K562 (cell line): ENCODE measurements at regions not wholly inside any gene's neighbourhood (a gene's known extent, or its start where the extent isn't known, plus 50 kb on each side); places are given as distances from the start of the nearest gene placed in this dataset.

Experiments
- ATAC-seq: fragments of 200-7000 bp; cut with Tn5 transposase; 3 replicates; pipeline ENCODE4 v1.9.1; 2020; ENCODE audit warnings: moderate library complexity
- BruUV-seq: library from RNA; stranded (reverse); fragments of 400-500 nt; replicated peaks from 2 replicates; lab custom pipeline; 2021; lab: Mats Ljungman, UMichigan
- CTCF ChIA-PET: fragments of 300-600 bp; formaldehyde crosslinking; extraction: SDS; loops from one replicate; lab custom pipeline; 2021; ENCODE audit warnings: low intra/inter-chr PET ratio; lab: Yijun Ruan, JAX
- POLR2A ChIA-PET: fragments of 300-600, 350-650 bp; sonication (Branson Sonifier 250); formaldehyde crosslinking; extraction: SDS; loops from one replicate; lab custom pipeline; 2021; ENCODE audit warnings: antibody characterized with exemption, inconsistent platforms; lab: Yijun Ruan, JAX
- DNase-seq, 4 experiments: peaks; one replicate each; pipeline versions ENCODE4 v3.0.0 to v3.0.0-alpha.2; 2011 to 2018; ENCODE audit warnings: low spot score in 3 of 4, mixed read lengths in 3 of 4; ENCODE audit errors: extremely low read depth in 1 of 4
- FAIRE-seq: peaks from 2 replicates; lab custom pipeline; 2011; peaks lifted over from hg19 to GRCh38; lab: Jason Lieb, UNC
- H2AFZ ChIP-seq: 2 replicates; pipeline ENCODE4 v1.6.0; 2011; ENCODE audit warnings: low read depth, low read length, control low read depth, inconsistent platforms
- H3K27ac ChIP-seq: fragments of 200-600 bp; 3 replicates; pipeline ENCODE4 v1.8.0; 2011; ENCODE audit warnings: low read depth, mild to moderate bottlenecking, control low read depth, inconsistent platforms, low read length, moderate library complexity, mixed read lengths; ENCODE audit errors: extremely low read depth
- H3K27me3 ChIP-seq, 2 experiments: fragments of 300-600 bp in 1 of 2; 2 replicates in 1 of 2; 3 replicates in 1 of 2; pipeline versions ENCODE4 v1.6.0 to v1.8.0; 2011; ENCODE audit warnings: inconsistent platforms in 2 of 2, low read length in 2 of 2, mild to moderate bottlenecking in 1 of 2, mixed read lengths in 1 of 2, moderate library complexity in 1 of 2; ENCODE audit not compliant: control insufficient read depth in 2 of 2, insufficient read depth in 2 of 2
- H3K36me3 ChIP-seq: fragments of 300-600 bp; 3 replicates; pipeline ENCODE4 v1.8.0; 2011; ENCODE audit warnings: mild to moderate bottlenecking, low read length, inconsistent platforms; ENCODE audit not compliant: control insufficient read depth, insufficient read depth
- H3K4me1 ChIP-seq, 2 experiments: fragments of 200-600 bp in 1 of 2; replicated peaks in 1 of 2; 2 replicates in 1 of 2; 3 replicates in 1 of 2; pipeline versions ENCODE4 v1.5.1 to v1.8.0; 2011; ENCODE audit warnings: inconsistent platforms in 2 of 2, low read length in 2 of 2, mild to moderate bottlenecking in 1 of 2, mixed read lengths in 1 of 2, moderate library complexity in 1 of 2; ENCODE audit not compliant: control insufficient read depth in 2 of 2, insufficient read depth in 2 of 2
- H3K4me2 ChIP-seq: 2 replicates; pipeline ENCODE4 v1.6.1; 2011; ENCODE audit warnings: low read length, control low read depth, inconsistent platforms, mixed read lengths; ENCODE audit not compliant: insufficient read depth
- H3K4me3 ChIP-seq: fragments of 200-600 bp; sonication (generic), shearing (Covaris generic); 2 replicates; pipeline ENCODE4 v1.5.1; 2016; ENCODE audit warnings: control low read depth, inconsistent platforms
- H3K79me2 ChIP-seq: fragments of 200-600 bp; 3 replicates; pipeline ENCODE4 v1.8.0; 2011; ENCODE audit warnings: low read length, inconsistent platforms; ENCODE audit not compliant: control insufficient read depth, insufficient read depth
- H3K9ac ChIP-seq, 2 experiments: 2 replicates each; pipeline versions ENCODE4 v1.6.0 to v1.6.1; 2011; ENCODE audit warnings: low read depth in 2 of 2, low read length in 2 of 2, control low read depth in 1 of 2, inconsistent platforms in 1 of 2, mild to moderate bottlenecking in 1 of 2, mixed read lengths in 1 of 2; ENCODE audit not compliant: insufficient read depth in 1 of 2
- H3K9me1 ChIP-seq: one replicate; pipeline ENCODE4 v1.6.0; 2011; ENCODE audit warnings: inconsistent platforms, mild to moderate bottlenecking, low read length, moderate library complexity; ENCODE audit not compliant: control insufficient read depth, insufficient read depth
- H3K9me3 ChIP-seq: replicated peaks from 2 replicates; pipeline ENCODE4 v1.5.1; 2011; ENCODE audit warnings: low read depth, low read length, inconsistent platforms; ENCODE audit not compliant: control insufficient read depth, insufficient read depth
- H4K20me1 ChIP-seq: replicated peaks from 2 replicates; pipeline ENCODE4 v1.6.1; 2011; ENCODE audit warnings: low read length, inconsistent platforms, mixed read lengths; ENCODE audit not compliant: control insufficient read depth, insufficient read depth
- CBFB ChIP-seq: sonication (generic); formaldehyde crosslinking; IDR thresholded peaks from 2 replicates; pipeline ENCODE4 v1.4.0; 2020; ENCODE audit warnings: mild to moderate bottlenecking, missing genetic modification reagents
- CBX2 ChIP-seq: fragments of 200-600 bp; sonication (generic); IDR thresholded peaks from one replicate; pipeline ENCODE4 v1.6.1; 2012; ENCODE audit warnings: mild to moderate bottlenecking, low read length, inconsistent platforms; ENCODE audit not compliant: insufficient read depth, poor library complexity, severe bottlenecking
- CUX1 ChIP-seq: fragments of 200-800 bp; sonication (Bioruptor generic); IDR thresholded peaks from 2 replicates; pipeline ENCODE4 v1.6.1; 2016; ENCODE audit warnings: missing genetic modification characterization, missing compliant biosample characterization
- ELK1 ChIP-seq: sonication (generic); formaldehyde crosslinking; IDR thresholded peaks from 2 replicates; pipeline ENCODE4 v1.8.1; 2022; ENCODE audit warnings: missing genetic modification reagents
- ILF3 ChIP-seq: fragments of 450-650 bp; IDR thresholded peaks from 2 replicates; pipeline ENCODE4 v1.6.1; 2018; ENCODE audit warnings: antibody characterized with exemption, mild to moderate bottlenecking, moderate library complexity, borderline replicate concordance
- MXI1 ChIP-seq: IDR thresholded peaks from 2 replicates; pipeline ENCODE4 v1.6.1; 2011; ENCODE audit warnings: low read depth, mild to moderate bottlenecking, improper control_type of control experiment, low read length
- NCOR1 ChIP-seq: fragments of 450-650 bp; IDR thresholded peaks from 2 replicates; pipeline ENCODE4 v1.6.1; 2016; ENCODE audit warnings: mild to moderate bottlenecking, moderate library complexity
- NONO ChIP-seq, 2 experiments: fragments of 200-400 bp in 1 of 2; fragments of 450-650 bp in 1 of 2; formaldehyde crosslinking in 1 of 2; IDR thresholded peaks; 2 replicates each; pipeline ENCODE4 v1.6.1; 2017; ENCODE audit warnings: low read depth in 2 of 2, mild to moderate bottlenecking in 2 of 2, moderate library complexity in 2 of 2, low read length in 1 of 2
- PRDM10 ChIP-seq: fragments of 450-650 bp; IDR thresholded peaks from 2 replicates; pipeline ENCODE4 v1.6.1; 2018; ENCODE audit not compliant: partially characterized antibody
- RBM39 ChIP-seq: fragments of 200-400 bp; formaldehyde crosslinking; optimal IDR thresholded peaks from 2 replicates; pipeline ENCODE3; 2018; ENCODE audit warnings: low read depth, low read length
- ZNF217 ChIP-seq: sonication (generic); formaldehyde crosslinking; IDR thresholded peaks from 2 replicates; pipeline ENCODE4 v1.8.0; 2022; ENCODE audit warnings: mild to moderate bottlenecking, missing genetic modification reagents
- ZNF3 ChIP-seq: fragments of 250-450 bp; sonication (Bioruptor Pico); IDR thresholded peaks from 2 replicates; pipeline ENCODE4 v1.5.0; 2021; ENCODE audit warnings: mild to moderate bottlenecking, moderate library complexity
- ZNF41 ChIP-seq: fragments of 250-450 bp; sonication (Bioruptor Pico); conservative IDR thresholded peaks from 2 replicates; pipeline ENCODE4 v1.4.0; 2020; ENCODE audit warnings: mild to moderate bottlenecking
- ZNF830 ChIP-seq: fragments of 250-450 bp; sonication (Bioruptor Pico); IDR thresholded peaks from 2 replicates; pipeline ENCODE4 v1.5.0; 2021; ENCODE audit warnings: mild to moderate bottlenecking
- WGBS: fragments of 100-300 bp; shearing (Covaris generic); methylation state at CpG from one replicate; pipeline ENCODE4 v1.1.6; 2016; ENCODE audit warnings: low coverage, mixed read lengths; ENCODE audit not compliant: insufficient coverage; ENCODE audit errors: missing lambda C conversion rate; 5-methylcytosine and 5-hydroxymethylcytosine counted together
- in situ Hi-C: fragments of 300-500 bp; cut with MboI; formaldehyde crosslinking; loops from 4 replicates; pipeline ENCODE4 v1.15.0; 2018; ENCODE audit warnings: inconsistent platforms, mixed read lengths
- intact Hi-C: fragments of 100-400 bp; cut with micrococcal nuclease; formaldehyde crosslinking; loops from 2 replicates; pipeline ENCODE4 v1.14.2; 2022

- BruUV-seq, result no TSS peak
- no peaks in the 10 kb centered on the region for H3K79me2 ChIP-seq
- no peak overlapping the region for H3K9ac ChIP-seq
- ChIA-PET CTCF (no interaction called here), POLR2A (no interaction called here)
- H3K36me3 ChIP-seq, result no peaks in the 10 kb centered on the region
- no peak overlapping the region for H3K4me3 ChIP-seq
- H3K4me2 ChIP-seq, result no peak overlapping the region
- intact Hi-C loops (no loop called here), in situ Hi-C loops (loop anchor here (10.0 kb wide), 1 partner anchor 797 kb away; no protein-coding TSS in a partner anchor)
- no peaks in the 10 kb centered on the region for H3K9me1 ChIP-seq
- no peak overlapping the region for H2AFZ ChIP-seq
- DNase-seq (no peak), FAIRE-seq (no peak), ATAC-seq (no peak)
- H3K9me3 ChIP-seq, result no peaks in the 10 kb centered on the region
- H4K20me1 ChIP-seq, result no peaks in the 10 kb centered on the region
- WGBS, result 1% methylated on average over 4 of the region's 4 CpGs
- H3K4me1 ChIP-seq, result no peaks in the 10 kb centered on the region
- H3K27ac ChIP-seq, result no peak overlapping the region
- H3K27me3 ChIP-seq, result peaks cover 0 to 2% of the 10 kb centered on the region in 2 experiments; a peak in 2 of 5 replicates
- TF ChIP-seq NCOR1, result no peak
- no peak for TF ChIP-seq PRDM10
- no peak for TF ChIP-seq NONO (IDR thresholded peaks at IDR 0.05; ENCODE audit: low read depth in 2 of 2, low read length in 1 of 2)
- no peak for TF ChIP-seq ZNF3 (CRISPR knock-in tag)
- TF ChIP-seq MXI1, result no peak
- TF ChIP-seq ZNF41, result no peak
- no peak for TF ChIP-seq ZNF830 (CRISPR knock-in tag)
- TF ChIP-seq ZNF217 (CRISPR knock-in tag), result no peak
- TF ChIP-seq CUX1 (CRISPR knock-in tag), result no peak
- TF ChIP-seq ELK1 (CRISPR knock-in tag), result no peak
- TF ChIP-seq CBFB (CRISPR knock-in tag), result no peak
- TF ChIP-seq RBM39, result no peak
- TF ChIP-seq CBX2, result no peak
- no peak for TF ChIP-seq ILF3
Observed at GRCh38 chr5:108678091-108678490, 69.6 kb upstream of the FER start.
